GM18907 (cell line): ENCODE measurements at regions not wholly inside any gene's neighbourhood (a gene's known extent, or its start where the extent isn't known, plus 50 kb on each side); places are given as distances from the start of the nearest gene placed in this dataset.
"Not testable (repeated sequence)": the region's sequence is repeated elsewhere in the genome, so short reads cannot be mapped to it uniquely, and the experiment has no call there.

Experiments
- ATAC-seq: cut with Tn5 transposase; IDR thresholded peaks from one replicate; pipeline ENCODE4 v1.9.1; 2021; ENCODE audit warnings: mild to moderate bottlenecking, moderate library complexity; ENCODE audit not compliant: unreplicated experiment

DNA sequence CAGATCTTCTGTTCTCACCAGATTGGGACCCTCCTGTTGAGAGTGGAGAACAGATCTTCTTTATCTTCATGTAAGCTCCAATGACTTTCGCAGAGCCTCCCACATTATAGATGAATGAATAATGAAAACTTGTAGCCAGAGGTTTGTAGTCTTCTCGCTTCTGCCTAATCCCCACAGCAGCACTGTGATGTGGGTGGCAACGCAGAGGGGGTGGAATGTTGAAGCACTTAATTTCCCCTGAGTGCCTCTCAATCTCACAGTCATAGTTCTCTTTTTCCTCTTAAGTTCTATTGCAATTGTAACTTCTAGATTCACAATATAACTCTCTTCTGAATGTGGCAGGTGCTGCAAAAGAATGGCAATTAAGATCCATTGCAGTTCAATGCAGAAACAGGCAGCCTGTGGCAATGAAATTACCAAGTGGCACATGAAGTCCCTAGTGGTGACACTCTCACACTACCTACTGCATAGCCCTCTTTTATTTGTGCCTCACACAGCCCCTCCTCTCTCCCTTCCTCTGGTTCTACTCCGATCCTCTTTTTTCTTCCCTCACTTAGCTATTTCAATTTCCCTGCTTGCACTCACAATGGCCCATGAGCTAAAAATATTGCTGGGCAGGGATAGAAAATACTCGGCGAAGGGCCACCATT lies 281.9 kb downstream of the UBE3D start:
- ATAC-seq = peak; percentile 60

DNA sequence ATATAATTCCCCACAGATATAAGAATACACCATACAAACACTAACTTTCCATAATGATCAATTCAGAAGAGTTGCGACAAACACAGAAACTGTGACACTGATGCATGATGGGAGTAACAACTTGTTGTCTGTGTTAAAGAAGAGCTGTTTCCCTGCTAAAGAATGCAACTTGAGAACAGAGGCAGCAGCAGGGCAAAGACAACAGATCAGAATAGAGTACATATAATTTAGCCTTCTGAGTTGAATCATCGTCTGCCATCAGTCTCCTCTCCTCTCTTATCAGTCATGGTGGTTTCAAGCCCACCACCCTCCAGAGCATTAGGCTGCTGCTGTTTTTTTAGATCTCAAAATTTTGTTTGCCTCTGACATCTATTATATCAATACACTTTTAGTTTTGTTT lies 280.4 kb downstream of the UBE3D start:
- ATAC-seq = no peak

DNA sequence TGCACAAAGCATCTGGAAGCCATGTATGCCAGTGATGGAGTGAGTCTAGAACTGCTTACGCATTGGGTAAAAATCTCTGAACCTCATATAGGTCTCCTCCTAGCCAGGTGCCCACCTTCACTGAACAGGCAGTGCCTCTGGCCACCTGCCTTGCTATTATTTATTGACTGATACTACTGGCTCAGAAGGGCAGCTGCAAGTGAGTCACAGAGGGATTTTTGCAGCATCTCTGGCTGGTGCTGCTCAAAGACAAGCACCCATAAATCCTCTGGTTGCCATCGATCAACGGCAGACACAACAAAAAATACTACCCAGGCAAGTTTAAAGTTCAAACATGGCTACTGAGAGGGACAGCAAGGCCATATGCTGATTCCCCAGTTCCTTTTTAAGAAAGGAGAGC lies 279.4 kb downstream of the UBE3D start:
- no peak for ATAC-seq

- no peak for ATAC-seq
These were observed 269.7 kb downstream of the UBE3D start for GRCh38 chr6:82795940-82796339.

GRCh38 chr6:82801083-82801482 lies 264.6 kb downstream of the UBE3D start:
- ATAC-seq = no peak

DNA sequence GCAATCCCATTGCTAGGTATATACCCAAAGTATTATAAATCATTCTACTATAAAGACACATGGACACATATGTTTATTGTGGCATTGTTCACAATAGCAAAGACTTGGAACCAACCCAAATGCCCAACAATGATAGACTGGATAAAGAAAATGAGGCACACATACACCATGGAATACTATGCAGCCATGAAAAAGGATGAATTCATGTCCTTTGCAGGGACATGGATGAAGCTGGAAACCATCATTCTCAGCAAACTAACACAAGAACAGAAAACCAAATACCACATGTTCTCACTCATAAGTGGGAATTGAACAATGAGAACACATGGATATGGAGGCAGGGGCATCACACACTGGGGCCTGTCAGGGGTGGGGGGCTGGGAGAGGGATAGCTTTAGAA lies 249.4 kb downstream of the UBE3D start:
- ATAC-seq = not testable (repeated sequence)

- no peak for ATAC-seq
These were observed 246.9 kb downstream of the UBE3D start for GRCh38 chr6:82818727-82819126.

- no peak for ATAC-seq
These were observed 242.3 kb downstream of the UBE3D start for GRCh38 chr6:82823361-82823760.

DNA sequence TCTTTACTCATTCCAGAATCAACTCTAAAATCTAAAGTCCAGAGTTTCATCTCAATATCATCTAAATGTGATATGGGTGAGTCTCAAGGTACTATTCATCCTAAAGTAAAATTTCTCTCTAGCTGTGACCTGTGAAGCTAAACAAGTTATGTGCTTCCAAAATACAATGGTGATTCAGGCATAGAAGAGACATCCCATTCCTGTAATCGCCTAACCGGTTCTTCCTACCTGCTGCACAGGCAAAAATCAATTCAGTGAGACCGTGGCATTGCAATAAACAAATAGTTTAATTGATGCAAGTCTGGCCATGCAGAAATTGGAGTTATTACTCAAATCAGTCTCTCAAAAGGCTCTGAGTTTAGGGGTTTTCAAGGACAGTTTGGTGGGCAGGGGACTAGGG lies 232.8 kb downstream of the UBE3D start:
- no peak for ATAC-seq

DNA sequence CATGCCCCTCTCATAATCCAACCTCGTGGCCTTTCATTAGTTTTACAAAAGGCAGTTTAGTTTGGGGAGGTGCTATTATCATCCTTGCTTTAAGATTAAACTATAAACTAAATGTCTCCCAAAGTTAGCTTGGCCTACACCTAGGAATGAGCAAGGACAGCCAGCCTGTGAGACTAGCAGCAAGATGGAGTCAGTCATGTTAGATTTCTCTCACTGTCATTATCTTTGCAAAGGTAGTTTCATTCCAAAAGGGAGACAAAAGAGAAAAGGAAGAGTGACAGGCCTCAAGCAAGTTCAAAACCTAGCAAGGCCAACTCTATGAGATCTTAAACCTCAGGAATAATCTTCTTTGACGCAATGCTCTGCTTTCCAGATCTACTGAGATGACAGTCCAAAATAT lies 232.2 kb downstream of the UBE3D start:
- ATAC-seq = no peak

- ATAC-seq = no peak
These were observed 229.5 kb downstream of the UBE3D start for GRCh38 chr6:82836022-82836575.

DNA sequence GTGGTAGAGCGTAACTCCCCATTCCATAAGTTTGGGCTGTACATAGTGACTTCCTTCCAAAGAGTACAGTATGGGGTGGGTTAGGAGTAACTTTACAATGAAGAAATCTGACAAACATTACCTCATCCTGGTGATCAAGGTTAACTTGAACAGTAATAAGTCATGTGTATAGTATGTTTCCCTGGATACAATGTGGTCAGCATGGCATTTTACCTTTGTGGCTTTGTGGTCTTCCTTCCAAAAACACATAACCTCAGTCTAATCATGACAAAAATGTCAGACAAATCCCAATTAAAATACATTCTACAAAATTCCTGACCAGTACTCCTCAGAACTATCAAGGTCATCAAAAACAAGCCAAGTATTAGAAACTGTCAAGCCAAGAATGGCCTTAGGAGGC lies 225.1 kb downstream of the UBE3D start:
- ATAC-seq = no peak

GRCh38 chr6:82841309-82841708 lies 224.3 kb downstream of the UBE3D start:
- no peak for ATAC-seq
